Activated CD4-positive, alpha-beta T cell treated with anti-CD3 and anti-CD28 coated beads, Interleukin-2, Interleukin-6, amounts not matched to agents 100 ng/mL and 50 ng/mL, durations not matched to agents 16 hours and 8 hours (primary cell): ENCODE measurements at regions not wholly inside any gene's neighbourhood (a gene's known extent, or its start where the extent isn't known, plus 50 kb on each side); places are given as distances from the start of the nearest gene placed in this dataset.

Source experiments
- DNase-seq: peaks from one replicate; pipeline ENCODE4 v3.0.0-alpha.2; 2020

GRCh38 chr7:70907259-70908247 lies 224.4 kb upstream of the GALNT17 start:
- DNase-seq, result no peak

GRCh38 chr7:70913924-70914323 lies 218.0 kb upstream of the GALNT17 start:
- no peak for DNase-seq

- no peak for DNase-seq
These were observed 216.9 kb upstream of the GALNT17 start for GRCh38 chr7:70915067-70915466.

- DNase-seq, result no peak
These were observed 212.4 kb upstream of the GALNT17 start for GRCh38 chr7:70919481-70920073.

- DNase-seq, result no peak
These were observed 211.1 kb upstream of the GALNT17 start for GRCh38 chr7:70920876-70921275.

GRCh38 chr7:70923181-70923845 lies 208.6 kb upstream of the GALNT17 start:
- no peak for DNase-seq

GRCh38 chr7:70925411-70926115 lies 206.4 kb upstream of the GALNT17 start:
- no peak for DNase-seq

GRCh38 chr7:70926666-70927065 lies 205.3 kb upstream of the GALNT17 start:
- no peak for DNase-seq

GRCh38 chr7:70935311-70935710 lies 196.6 kb upstream of the GALNT17 start:
- DNase-seq, result no peak

- DNase-seq, result no peak
These were observed 196.1 kb upstream of the GALNT17 start for GRCh38 chr7:70935854-70936253.

- no peak for DNase-seq
These were observed 194.5 kb upstream of the GALNT17 start for GRCh38 chr7:70937424-70937823.

- DNase-seq, result no peak
These were observed 191.3 kb upstream of the GALNT17 start for GRCh38 chr7:70940597-70940996.

GRCh38 chr7:70942791-70943190 lies 189.2 kb upstream of the GALNT17 start:
- DNase-seq, result no peak

- no peak for DNase-seq
These were observed 187.4 kb upstream of the GALNT17 start for GRCh38 chr7:70944516-70944915.

- DNase-seq, result no peak
These were observed 184.8 kb upstream of the GALNT17 start for GRCh38 chr7:70947181-70947580.

GRCh38 chr7:70949862-70950261 lies 182.1 kb upstream of the GALNT17 start:
- DNase-seq, result no peak

- DNase-seq, result no peak
These were observed 180.5 kb upstream of the GALNT17 start for GRCh38 chr7:70951271-70951962.

GRCh38 chr7:70952311-70952710 lies 179.6 kb upstream of the GALNT17 start:
- DNase-seq, result no peak

GRCh38 chr7:70953331-70953741 lies 178.6 kb upstream of the GALNT17 start:
- no peak for DNase-seq

GRCh38 chr7:70953796-70954195 lies 178.1 kb upstream of the GALNT17 start:
- DNase-seq, result no peak

GRCh38 chr7:70972693-70973092 lies 159.3 kb upstream of the GALNT17 start:
- no peak for DNase-seq

- no peak for DNase-seq
These were observed 156.2 kb upstream of the GALNT17 start for GRCh38 chr7:70975754-70976153.
